GM20431 (cell line): ENCODE measurements at regions not wholly inside any gene's neighbourhood (a gene's known extent, or its start where the extent isn't known, plus 50 kb on each side); places are given as distances from the start of the nearest gene placed in this dataset.

Experiments used
- in situ Hi-C: fragments of 300-500 bp; cut with MseI, MboI; formaldehyde crosslinking; loops from one replicate; pipeline ENCODE4 v1.15.0; 2020; ENCODE audit warnings: low sequenced_read_pairs; ENCODE audit not compliant: unreplicated experiment

GRCh38 chr2:83528767-83529166, 930.3 kb downstream of the SUCLG1 start:
- in situ Hi-C loops, result no loop called here

DNA sequence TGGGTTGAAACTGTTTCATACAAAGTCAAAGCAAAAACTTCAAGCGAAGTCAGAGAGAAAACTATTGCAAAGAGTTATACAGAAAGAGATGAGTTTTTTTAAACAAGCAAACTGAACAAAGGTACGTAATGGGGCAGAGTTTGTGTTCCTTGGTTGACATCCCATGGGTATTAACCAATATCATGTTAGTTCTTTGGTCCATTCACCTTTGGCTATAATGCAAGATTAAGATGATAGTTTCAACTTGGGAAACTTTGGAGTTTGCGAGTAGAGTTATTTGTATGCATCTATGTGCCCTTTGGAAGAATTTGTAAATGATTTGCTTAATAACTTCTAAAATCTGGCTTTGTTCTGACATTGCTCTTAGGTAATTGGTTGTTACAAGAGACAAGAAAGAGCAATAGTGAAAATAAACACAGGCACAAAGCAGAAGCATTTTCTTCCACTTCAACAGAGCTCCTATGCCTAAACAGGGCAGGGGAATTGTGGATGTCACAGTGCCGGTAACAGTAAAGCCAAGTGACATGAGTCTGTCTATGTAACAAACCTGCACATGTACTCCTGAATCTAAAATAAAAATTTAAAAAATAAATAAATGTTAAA, 936.1 kb downstream of the SUCLG1 start:
- in situ Hi-C loops, result no loop called here

GRCh38 chr2:83517727-83518368, 941.2 kb downstream of the SUCLG1 start:
- in situ Hi-C loops, result no loop called here

DNA sequence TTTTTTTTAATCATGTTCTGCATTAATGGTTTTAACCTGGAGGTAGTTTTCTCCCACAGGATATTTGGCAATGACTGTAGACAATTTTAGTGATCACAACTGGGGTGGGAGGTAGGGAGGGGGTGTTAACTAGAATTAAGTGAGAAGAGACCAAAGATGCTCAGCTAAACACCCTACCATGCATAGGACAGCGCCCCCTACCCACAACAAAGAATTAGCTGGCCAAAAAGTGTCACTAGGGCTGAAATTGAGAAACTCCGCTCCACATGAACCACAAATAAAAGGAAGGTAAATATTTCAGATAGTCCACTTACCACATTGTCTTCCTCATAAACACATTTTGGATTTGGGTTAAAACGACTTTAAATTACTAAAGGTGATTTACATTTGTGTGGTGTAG, 942.6 kb downstream of the SUCLG1 start:
- in situ Hi-C loops, result no loop called here

GRCh38 chr2:83487451-83487850, 971.6 kb downstream of the SUCLG1 start:
- in situ Hi-C loops, result no loop called here

- in situ Hi-C loops, result no loop called here
These were observed 977.6 kb downstream of the SUCLG1 start for GRCh38 chr2:83481436-83481835.

GRCh38 chr2:83478037-83478436, 981.0 kb downstream of the SUCLG1 start:
- in situ Hi-C loops, result no loop called here

GRCh38 chr2:83475371-83475770, 983.7 kb downstream of the SUCLG1 start:
- in situ Hi-C loops, result no loop called here

DNA sequence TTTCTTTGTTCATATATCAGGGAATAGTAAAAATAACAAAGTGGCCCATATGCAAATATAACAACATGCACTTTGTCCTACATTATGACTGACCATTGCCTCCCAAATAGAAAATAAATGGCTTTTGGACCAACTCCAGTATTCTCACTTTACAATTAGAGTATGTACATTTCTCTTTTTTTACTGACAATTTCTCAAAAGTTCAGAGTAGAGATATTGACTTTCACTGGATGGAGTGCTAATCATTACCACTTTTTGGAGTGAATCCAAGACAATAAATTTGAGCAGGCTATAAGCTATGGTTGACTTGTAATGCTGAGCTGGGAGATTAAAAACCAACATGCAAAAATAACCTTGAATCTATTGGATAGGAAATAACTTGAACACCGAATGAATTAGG, 987.4 kb downstream of the SUCLG1 start:
- in situ Hi-C loops, result no loop called here

DNA sequence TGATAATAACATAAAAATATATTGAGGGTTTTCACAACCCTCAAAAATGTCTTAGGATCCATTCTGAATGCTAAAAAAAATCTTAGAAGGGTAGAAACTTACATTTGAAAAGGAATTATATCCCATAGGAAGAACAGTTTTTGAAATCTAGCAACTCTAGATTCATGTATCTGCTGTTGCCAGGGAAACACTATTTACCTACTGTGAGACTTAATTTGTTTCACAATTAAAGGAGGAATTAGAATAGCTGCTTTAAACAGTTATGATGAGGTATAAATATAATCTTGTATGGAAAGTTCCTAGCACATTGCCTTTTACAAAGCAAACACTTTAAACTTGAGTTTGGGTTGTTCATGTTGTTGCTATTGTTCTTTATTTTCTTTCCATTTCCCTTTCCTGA, 988.2 kb downstream of the SUCLG1 start:
- in situ Hi-C loops, result no loop called here

DNA sequence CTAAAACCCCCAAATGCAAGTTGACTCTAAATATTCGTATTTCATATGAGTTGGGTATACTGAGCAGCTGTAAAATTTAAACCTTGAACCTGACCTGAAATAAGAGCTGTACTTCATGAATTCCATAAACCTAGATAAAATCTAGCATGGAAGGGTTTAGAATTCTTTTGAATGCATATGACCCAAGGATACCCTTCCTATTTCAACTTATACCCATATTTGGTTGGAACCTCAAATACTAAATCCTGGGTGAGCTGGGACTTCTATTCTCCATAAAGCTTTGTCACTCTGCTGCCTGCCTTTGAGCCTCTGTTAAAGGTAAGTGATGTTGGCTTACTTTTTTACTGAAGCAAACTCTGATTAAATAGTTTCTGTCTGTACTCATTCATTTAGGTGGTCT, 994.6 kb downstream of the SUCLG1 start:
- in situ Hi-C loops, result no loop called here

GRCh38 chr2:83462881-83463280, 996.2 kb downstream of the SUCLG1 start:
- in situ Hi-C loops, result no loop called here

GRCh38 chr2:83461135-83461534, 997.9 kb downstream of the SUCLG1 start:
- in situ Hi-C loops, result no loop called here

- in situ Hi-C loops, result no loop called here
These were observed 999.6 kb downstream of the SUCLG1 start for GRCh38 chr2:83459456-83459855.

DNA sequence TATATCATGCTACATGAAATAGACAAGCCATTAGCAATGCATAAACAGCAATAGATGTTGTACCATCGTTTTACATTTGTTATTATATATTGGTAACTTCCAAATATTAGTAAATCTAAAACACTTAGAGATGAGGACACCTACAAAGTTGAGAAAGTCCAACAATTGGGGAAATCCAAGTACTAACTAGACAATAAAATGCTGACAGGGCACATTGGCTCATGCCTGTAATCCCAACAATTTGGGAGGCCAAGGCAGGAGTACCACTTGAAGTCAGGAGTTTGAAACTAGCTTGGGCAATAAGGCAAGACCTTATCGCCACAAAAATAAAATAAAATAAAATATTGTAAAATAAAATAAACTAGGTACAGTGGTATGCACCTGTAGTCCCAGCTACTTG, 1023.1 kb downstream of the SUCLG1 start:
- in situ Hi-C loops, result no loop called here

GRCh38 chr2:83420993-83421392, 1038.1 kb downstream of the SUCLG1 start:
- in situ Hi-C loops, result no loop called here

DNA sequence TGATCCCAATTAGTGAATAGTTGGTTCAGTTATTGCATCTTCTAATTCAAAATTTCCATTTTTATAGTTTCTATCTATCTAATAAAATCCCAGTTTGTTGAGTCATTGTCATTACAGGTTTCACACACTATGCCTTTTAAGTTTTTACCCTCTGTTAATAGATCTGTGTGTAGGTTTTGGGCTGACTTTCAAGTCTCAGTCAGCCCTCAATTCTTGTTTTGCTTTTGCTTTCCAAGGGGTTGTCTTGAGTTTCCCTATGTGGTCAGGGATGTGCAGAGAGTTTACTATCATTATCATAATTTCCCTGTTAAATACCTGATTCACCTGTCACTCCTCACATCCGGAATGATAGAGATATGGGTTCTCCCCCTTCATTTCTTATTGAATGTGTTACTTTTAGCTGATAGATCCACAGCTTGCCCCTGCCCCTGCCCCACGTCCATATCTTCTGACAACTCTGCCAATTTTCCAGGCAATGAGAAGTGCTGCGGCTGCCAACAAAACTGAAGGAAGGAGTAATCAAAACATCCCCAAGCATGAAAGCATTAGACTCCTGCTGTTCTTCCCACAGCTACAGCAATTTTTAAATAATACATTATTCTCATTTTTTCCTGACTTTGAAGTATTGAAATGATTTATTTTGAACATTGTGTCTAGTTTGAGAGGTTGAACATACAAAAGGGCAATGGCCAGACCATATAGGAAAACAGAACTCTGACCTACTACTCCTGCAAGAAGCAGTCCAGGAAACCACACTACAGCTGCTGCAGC, 1064.8 kb downstream of the SUCLG1 start:
- in situ Hi-C loops, result no loop called here

- in situ Hi-C loops, result no loop called here
These were observed 1070.3 kb downstream of the SUCLG1 start for GRCh38 chr2:83388804-83389203.

- in situ Hi-C loops, result no loop called here
These were observed 1072.5 kb downstream of the SUCLG1 start for GRCh38 chr2:83386549-83386948.

- in situ Hi-C loops, result no loop called here
These were observed 1080.2 kb downstream of the SUCLG1 start for GRCh38 chr2:83378921-83379320.

DNA sequence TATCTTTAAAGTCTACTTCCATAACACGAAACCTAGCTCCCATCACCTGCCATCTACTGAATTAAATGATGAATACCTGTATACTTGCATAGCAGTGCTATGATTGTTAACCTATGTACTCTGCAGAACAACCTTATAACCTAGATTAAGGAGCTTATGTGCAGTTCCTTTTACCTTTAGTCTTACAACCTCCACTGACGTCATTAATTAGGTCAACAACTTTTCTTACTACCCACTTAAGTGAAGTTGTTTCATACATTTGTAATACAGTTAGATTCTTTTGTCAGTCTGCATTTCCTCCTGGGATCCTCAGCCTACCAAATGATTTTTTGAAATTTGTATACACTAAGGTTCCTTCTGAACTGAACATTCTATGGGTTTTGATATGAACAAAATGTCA, 1082.3 kb downstream of the SUCLG1 start:
- in situ Hi-C loops, result no loop called here

- in situ Hi-C loops, result no loop called here
These were observed 1088.7 kb downstream of the SUCLG1 start for GRCh38 chr2:83370419-83370762.
